NCI-H1417 (cell line): ENCODE measurements at regions not wholly inside any gene's neighbourhood (a gene's known extent, or its start where the extent isn't known, plus 50 kb on each side); places are given as distances from the start of the nearest gene placed in this dataset.
A peak's percentile ranks its signal among the peaks of the same experiment; 100 is the strongest.

ENCODE experiments used
- DNase-seq, 3 experiments: peaks; one replicate each; lab custom pipeline; 2025; lab: John Stamatoyannopoulos, UW

- DNase-seq, result no peak
Observed at GRCh38 chr4:125135652-125136051, 179.1 kb upstream of the FAT4 start.

GRCh38 chr4:125132729-125133128 lies 182.0 kb upstream of the FAT4 start:
- no peak for DNase-seq

- no peak for DNase-seq
Observed at GRCh38 chr4:125131891-125132680, 182.7 kb upstream of the FAT4 start.

- no peak for DNase-seq
Observed at GRCh38 chr4:125125276-125125675, 189.5 kb upstream of the FAT4 start.

- peak in 1 of 3 experiments; percentile 55 for DNase-seq
Observed at GRCh38 chr4:125123570-125124109, 191.1 kb upstream of the FAT4 start.

- DNase-seq, result no peak
Observed at GRCh38 chr4:125121581-125121980, 193.2 kb upstream of the FAT4 start.

GRCh38 chr4:125116431-125116830 lies 198.3 kb upstream of the FAT4 start:
- DNase-seq, result no peak

GRCh38 chr4:125115941-125116340 lies 198.8 kb upstream of the FAT4 start:
- DNase-seq, result no peak

- DNase-seq, result no peak
Observed at GRCh38 chr4:125115476-125115875, 199.3 kb upstream of the FAT4 start.

- no peak for DNase-seq
Observed at GRCh38 chr4:125112536-125112935, 202.2 kb upstream of the FAT4 start.

GRCh38 chr4:125111323-125111722 lies 203.4 kb upstream of the FAT4 start:
- no peak for DNase-seq

GRCh38 chr4:125105561-125105960 lies 209.2 kb upstream of the FAT4 start:
- no peak for DNase-seq

GRCh38 chr4:125104616-125105015 lies 210.1 kb upstream of the FAT4 start:
- no peak for DNase-seq

- no peak for DNase-seq
Observed at GRCh38 chr4:125101719-125102118, 213.0 kb upstream of the FAT4 start.

- DNase-seq, result no peak
Observed at GRCh38 chr4:125097729-125098128, 217.0 kb upstream of the FAT4 start.

GRCh38 chr4:125096662-125097061 lies 218.1 kb upstream of the FAT4 start:
- DNase-seq, result no peak

- DNase-seq, result no peak
Observed at GRCh38 chr4:125091541-125091940, 223.2 kb upstream of the FAT4 start.

GRCh38 chr4:125091101-125091500 lies 223.7 kb upstream of the FAT4 start:
- DNase-seq, result no peak

GRCh38 chr4:125084608-125085007 lies 230.1 kb upstream of the FAT4 start:
- no peak for DNase-seq

- no peak for DNase-seq
Observed at GRCh38 chr4:125082729-125083417, 231.9 kb upstream of the FAT4 start.

GRCh38 chr4:125072269-125072668 lies 242.5 kb upstream of the FAT4 start:
- no peak for DNase-seq

- DNase-seq, result peak in 2 of 3 experiments; percentile 25 to 79
Observed at GRCh38 chr4:125070861-125071260, 243.9 kb upstream of the FAT4 start.
